SK-N-SH (cell line): ENCODE measurements at regions not wholly inside any gene's neighbourhood (a gene's known extent, or its start where the extent isn't known, plus 50 kb on each side); places are given as distances from the start of the nearest gene placed in this dataset.

ENCODE experiments used
- CTCF ChIA-PET: fragments of 300-600, 350-600 bp; formaldehyde crosslinking; extraction: SDS; loops from one replicate; lab custom pipeline; 2021; lab: Yijun Ruan, JAX
- POLR2A ChIA-PET: fragments of 350-600 bp; sonication (Branson Sonifier 250); formaldehyde crosslinking; extraction: SDS; loops from one replicate; lab custom pipeline; 2020; ENCODE audit warnings: antibody characterized with exemption, inconsistent platforms; lab: Yijun Ruan, JAX
- DNase-seq: peaks from one replicate; pipeline ENCODE4 v3.0.0; 2012
- H2AFZ ChIP-seq: fragments of 200-600 bp; sonication (generic); 2 replicates; pipeline ENCODE4 v1.8.1; 2016; ENCODE audit warnings: antibody characterized with exemption, mild to moderate bottlenecking, low read depth
- H3F3A ChIP-seq: fragments of 200-600 bp; sonication (generic); replicated peaks from 2 replicates; pipeline ENCODE3; 2016; ENCODE audit warnings: antibody characterized with exemption, mild to moderate bottlenecking; ENCODE audit not compliant: insufficient read depth
- H3K27ac ChIP-seq, 2 experiments: fragments of 200-500 bp in 1 of 2; fragments of 200-600 bp in 1 of 2; sonication (Bioruptor generic) in 1 of 2; sonication (generic), shearing (Covaris generic) in 1 of 2; 2 replicates each; pipeline versions ENCODE4 v1.5.1 to v1.6.1; 2014 to 2016; ENCODE audit warnings: low read depth in 2 of 2, inconsistent platforms in 1 of 2, low read length in 1 of 2, mild to moderate bottlenecking in 1 of 2, mixed read lengths in 1 of 2
- H3K27me3 ChIP-seq: fragments of 200-600 bp; sonication (generic), shearing (Covaris generic); 2 replicates; pipeline ENCODE4 v1.6.1; 2016; ENCODE audit warnings: mixed run types; ENCODE audit not compliant: insufficient read depth
- H3K36me3 ChIP-seq, 2 experiments: fragments of 200-500 bp in 1 of 2; fragments of 200-600 bp in 1 of 2; sonication (Bioruptor generic) in 1 of 2; sonication (generic) in 1 of 2; replicated peaks in 1 of 2; 2 replicates each; pipeline versions ENCODE3 to v1.5.1; 2014 to 2016; ENCODE audit warnings: low read length in 1 of 2, mild to moderate bottlenecking in 1 of 2; ENCODE audit not compliant: insufficient read depth in 2 of 2, control insufficient read depth in 1 of 2
- H3K4me1 ChIP-seq, 2 experiments: fragments of 200-500 bp in 1 of 2; fragments of 200-600 bp in 1 of 2; sonication (Bioruptor generic) in 1 of 2; sonication (generic), shearing (Covaris generic) in 1 of 2; 2 replicates each; pipeline versions ENCODE4 v1.5.1 to v1.6.1; 2014 to 2016; ENCODE audit warnings: low read depth in 1 of 2, low read length in 1 of 2, mixed run types in 1 of 2; ENCODE audit not compliant: insufficient read depth in 2 of 2, control insufficient read depth in 1 of 2
- H3K4me2 ChIP-seq: fragments of 200-600 bp; sonication (generic), shearing (Covaris generic); 2 replicates; pipeline ENCODE4 v1.6.1; 2017; ENCODE audit warnings: mixed run types
- H3K4me3 ChIP-seq, 2 experiments: fragments of 200-500 bp in 1 of 2; fragments of 200-600 bp in 1 of 2; sonication (Bioruptor generic) in 1 of 2; sonication (generic), shearing (Covaris generic) in 1 of 2; 2 replicates each; pipeline versions ENCODE4 v1.5.1 to v1.8.1; 2014 to 2016; ENCODE audit warnings: low read depth in 2 of 2, inconsistent platforms in 1 of 2, low read length in 1 of 2, mild to moderate bottlenecking in 1 of 2, mixed read lengths in 1 of 2, moderate library complexity in 1 of 2
- H3K79me2 ChIP-seq: fragments of 200-600 bp; sonication (generic); 2 replicates; pipeline ENCODE4 v1.8.1; 2017; ENCODE audit warnings: mild to moderate bottlenecking; ENCODE audit not compliant: insufficient read depth
- H3K9ac ChIP-seq: fragments of 200-600 bp; sonication (generic); 2 replicates; pipeline ENCODE4 v1.6.1; 2017; ENCODE audit warnings: mixed run types
- H3K9me2 ChIP-seq: fragments of 200-600 bp; sonication (generic); 2 replicates; pipeline ENCODE4 v1.6.1; 2017; ENCODE audit warnings: mixed run types
- H3K9me3 ChIP-seq: fragments of 200-600 bp; sonication (generic); 2 replicates; pipeline ENCODE4 v1.6.1; 2017; ENCODE audit warnings: mixed run types, mild to moderate bottlenecking, moderate library complexity
- H4K20me1 ChIP-seq: fragments of 200-600 bp; sonication (generic); 2 replicates; pipeline ENCODE4 v1.6.1; 2017; ENCODE audit warnings: mild to moderate bottlenecking, mixed run types; ENCODE audit not compliant: insufficient read depth
- PBX3 ChIP-seq: IDR thresholded peaks from 2 replicates; pipeline ENCODE4; 2012
- REST ChIP-seq: IDR thresholded peaks from 2 replicates; pipeline ENCODE4 v1.6.1; 2012; ENCODE audit warnings: mild to moderate bottlenecking, low read depth, low read length, moderate library complexity
- TEAD4 ChIP-seq: IDR thresholded peaks from 2 replicates; pipeline ENCODE4 v1.4.0; 2012; ENCODE audit warnings: mild to moderate bottlenecking, borderline replicate concordance; ENCODE audit not compliant: insufficient read depth
- ZBTB33 ChIP-seq: IDR thresholded peaks from 2 replicates; pipeline ENCODE4 v1.4.0; 2012; ENCODE audit warnings: low read depth, borderline replicate concordance
- WGBS: methylation state at CpG from one replicate; pipeline ENCODE4 v1.1.6; 2017; ENCODE audit warnings: low lambda C conversion rate; 5-methylcytosine and 5-hydroxymethylcytosine counted together

- no peak overlapping the region for H3K9ac ChIP-seq
- no peak for TF ChIP-seq PBX3
- no peak for TF ChIP-seq REST
- H3K36me3 ChIP-seq = no peaks in the 10 kb centered on the region
- ChIA-PET CTCF (no interaction called here), POLR2A (no interaction called here)
- no peak overlapping the region for H3K27ac ChIP-seq
- H3K9me3 ChIP-seq = no peaks in the 10 kb centered on the region
- no peak for DNase-seq
- H3K4me3 ChIP-seq = no peak overlapping the region
- H3F3A ChIP-seq = no peaks in the 10 kb centered on the region
- H3K27me3 ChIP-seq = no peaks in the 10 kb centered on the region
- H3K4me1 ChIP-seq = no peaks in the 10 kb centered on the region; a peak in 1 of 4 replicates
- no peak overlapping the region for H3K4me2 ChIP-seq
- H3K9me2 ChIP-seq = no peaks in the 10 kb centered on the region
- no peak overlapping the region for H2AFZ ChIP-seq
- no peaks in the 10 kb centered on the region for H4K20me1 ChIP-seq
- no peaks in the 10 kb centered on the region for H3K79me2 ChIP-seq
- WGBS = 69% methylated on average over 13 of the region's 13 CpGs
Measured at GRCh38 chr13:105996391-105997025, 539.0 kb downstream of the EFNB2 start.

GRCh38 chr13:105994340-105994739 is 541.1 kb downstream of the EFNB2 start:
- no peaks in the 10 kb centered on the region for H3F3A ChIP-seq
- POLR2A ChIA-PET = no interaction called here
- H3K9me3 ChIP-seq = no peaks in the 10 kb centered on the region
- no peak for DNase-seq
- CTCF ChIA-PET = interaction anchor here (0.8 kb wide), 1 partner anchor 8 kb away, joined by 3 read pairs; no protein-coding TSS in a partner anchor
- WGBS = 70% methylated on average over 3 of the region's 5 CpGs
- no peak overlapping the region for H3K9ac ChIP-seq
- no peaks in the 10 kb centered on the region for H4K20me1 ChIP-seq
- H3K27ac ChIP-seq = no peak overlapping the region
- H3K9me2 ChIP-seq = no peaks in the 10 kb centered on the region
- H3K4me1 ChIP-seq = no peaks in the 10 kb centered on the region; a peak in 1 of 4 replicates
- no peaks in the 10 kb centered on the region for H3K36me3 ChIP-seq
- no peak overlapping the region for H3K4me2 ChIP-seq
- TF ChIP-seq TEAD4 (no peak), ZBTB33 (no peak)
- no peaks in the 10 kb centered on the region for H3K79me2 ChIP-seq
- H3K4me3 ChIP-seq = no peak overlapping the region
- H3K27me3 ChIP-seq = no peaks in the 10 kb centered on the region
- H2AFZ ChIP-seq = no peak overlapping the region
